GM23338 (cell line): ENCODE measurements at regions not wholly inside any gene's neighbourhood (a gene's known extent, or its start where the extent isn't known, plus 50 kb on each side); places are given as distances from the start of the nearest gene placed in this dataset.

Experiments
- ATAC-seq: fragments of 200-7000 bp; cut with Tn5 transposase; 3 replicates; pipeline ENCODE4 v1.9.1; 2020
- DNase-seq: peaks from one replicate; pipeline ENCODE4 v3.0.0-alpha.2; 2015; ENCODE audit warnings: low spot score
- H2AFZ ChIP-seq: fragments of 200-600 bp; sonication (generic); 2 replicates; pipeline ENCODE4 v1.8.0; 2016; ENCODE audit warnings: antibody characterized with exemption, mild to moderate bottlenecking, moderate library complexity
- H3F3A ChIP-seq: fragments of 200-600 bp; sonication (generic); replicated peaks from 2 replicates; pipeline ENCODE4 v1.8.0; 2017; ENCODE audit warnings: antibody characterized with exemption, mixed run types, low read depth
- H3K27ac ChIP-seq: fragments of 200-600 bp; sonication (generic); 2 replicates; pipeline ENCODE4 v1.6.1; 2016; ENCODE audit warnings: low read depth
- H3K27me3 ChIP-seq: fragments of 200-600 bp; sonication (generic); 2 replicates; pipeline ENCODE4 v1.8.0; 2016; ENCODE audit warnings: mild to moderate bottlenecking, mixed run types, moderate library complexity; ENCODE audit not compliant: insufficient read depth
- H3K36me3 ChIP-seq: fragments of 200-600 bp; sonication (generic); 2 replicates; pipeline ENCODE4 v1.8.0; 2016; ENCODE audit warnings: mild to moderate bottlenecking; ENCODE audit not compliant: insufficient read depth
- H3K4me1 ChIP-seq: fragments of 200-600 bp; sonication (generic); 2 replicates; pipeline ENCODE4 v1.8.0; 2016; ENCODE audit warnings: mild to moderate bottlenecking, moderate library complexity; ENCODE audit not compliant: insufficient read depth
- H3K4me2 ChIP-seq: fragments of 200-600 bp; sonication (generic); 2 replicates; pipeline ENCODE4 v1.7.1; 2017; ENCODE audit warnings: mixed run types
- H3K4me3 ChIP-seq: fragments of 200-600 bp; sonication (generic); 2 replicates; pipeline ENCODE4 v1.6.1; 2016; ENCODE audit warnings: mixed run types
- H3K79me2 ChIP-seq: fragments of 200-600 bp; sonication (generic); replicated peaks from 2 replicates; pipeline ENCODE4 v1.8.0; 2017; ENCODE audit warnings: mild to moderate bottlenecking; ENCODE audit not compliant: insufficient read depth
- H3K9me2 ChIP-seq: fragments of 200-600 bp; sonication (generic); 2 replicates; pipeline ENCODE4 v1.8.0; 2017; ENCODE audit not compliant: insufficient read depth
- H4K20me1 ChIP-seq: fragments of 200-600 bp; sonication (generic); replicated peaks from 2 replicates; pipeline ENCODE4 v1.8.0; 2017; ENCODE audit warnings: mild to moderate bottlenecking; ENCODE audit not compliant: insufficient read depth
- H3K27ac Mint-ChIP-seq: 2 replicates; pipeline ENCODE4 v1.8.0; 2020; ENCODE audit warnings: inconsistent platforms, mild to moderate bottlenecking, moderate library complexity, mixed read lengths
- H3K27me3 Mint-ChIP-seq: 3 replicates; pipeline ENCODE4 v1.8.0; 2022; ENCODE audit warnings: low read depth, mild to moderate bottlenecking, moderate library complexity, mixed read lengths, inconsistent platforms; ENCODE audit not compliant: insufficient read depth, poor library complexity
- H3K36me3 Mint-ChIP-seq: 3 replicates; pipeline ENCODE4 v1.8.0; 2021; ENCODE audit warnings: low read depth, mild to moderate bottlenecking, inconsistent platforms, moderate library complexity, mixed read lengths
- H3K4me1 Mint-ChIP-seq: 3 replicates; pipeline ENCODE4 v1.8.0; 2020; ENCODE audit warnings: mild to moderate bottlenecking, inconsistent platforms, mixed read lengths
- H3K4me3 Mint-ChIP-seq: 3 replicates; pipeline ENCODE4 v1.8.0; 2021; ENCODE audit warnings: moderate library complexity, mild to moderate bottlenecking, inconsistent platforms, mixed read lengths
- H3K9me3 Mint-ChIP-seq: 3 replicates; pipeline ENCODE4 v1.8.0; 2020; ENCODE audit warnings: moderate library complexity, mild to moderate bottlenecking, inconsistent platforms, mixed read lengths
- CTCF ChIP-seq, 2 experiments: fragments of 200-600 bp in 1 of 2; sonication (generic) in 1 of 2; conservative IDR thresholded peaks; 2 replicates each; pipeline versions ENCODE4 v1.5.1 to v1.6.1; 2016 to 2017; ENCODE audit warnings: antibody characterized with exemption in 2 of 2, low read depth in 2 of 2, mild to moderate bottlenecking in 2 of 2, moderate library complexity in 1 of 2
- NANOG ChIP-seq: IDR thresholded peaks from 2 replicates; pipeline ENCODE4 v1.6.1; 2016; ENCODE audit warnings: antibody characterized with exemption, borderline replicate concordance
- POLR2AphosphoS5 ChIP-seq: IDR thresholded peaks from 2 replicates; pipeline ENCODE4 v1.6.1; 2016; ENCODE audit warnings: antibody characterized with exemption, low read depth
- STAT1 ChIP-seq: IDR thresholded peaks from one replicate; pipeline ENCODE4 v1.6.1; 2016; ENCODE audit warnings: antibody characterized with exemption; ENCODE audit not compliant: unreplicated experiment
- ZNF114 ChIP-seq: fragments of 250-450 bp; sonication (Bioruptor Pico); IDR thresholded peaks from 2 replicates; pipeline ENCODE4 v1.5.0; 2020; ENCODE audit warnings: mild to moderate bottlenecking, moderate library complexity
- ZNF331 ChIP-seq: fragments of 250-450 bp; sonication (Bioruptor Pico); IDR thresholded peaks from 2 replicates; pipeline ENCODE4 v1.5.0; 2020; ENCODE audit warnings: low read depth, mild to moderate bottlenecking, moderate library complexity
- ZNF462 ChIP-seq: fragments of 250-450 bp; sonication (Bioruptor Pico); IDR thresholded peaks from 2 replicates; pipeline ENCODE4 v1.5.0; 2020; ENCODE audit warnings: mild to moderate bottlenecking, moderate library complexity

GRCh38 chr16:86297391-86297790 is 212.9 kb upstream of the FOXF1 start (continued):
- TF ChIP-seq ZNF462 (CRISPR knock-in tag): no peak
- TF ChIP-seq NANOG: no peak

GRCh38 chr16:86297866-86298757 is 212.2 kb upstream of the FOXF1 start:
- no peak overlapping the region for H2AFZ ChIP-seq
- H3K36me3 ChIP-seq: no peaks in the 10 kb centered on the region
- H3K27me3 ChIP-seq: 0 out of 2 replicates have a peak, but pooled peaks cover 4% of the 10 kb centered on the region
- no peaks in the 10 kb centered on the region for H3K79me2 ChIP-seq
- Mint-ChIP-seq H3K4me1 (peaks cover 33% of the 10 kb centered on the region), H3K4me3 (no peak overlapping the region), H3K9me3 (no peaks in the 10 kb centered on the region), H3K27ac (no peak overlapping the region), H3K27me3 (peaks cover 27% of the 10 kb centered on the region), H3K36me3 (no peaks in the 10 kb centered on the region)
- H4K20me1 ChIP-seq: no peaks in the 10 kb centered on the region
- no peaks in the 10 kb centered on the region for H3F3A ChIP-seq
- DNase-seq: no peak
- H3K9me2 ChIP-seq: no peaks in the 10 kb centered on the region; the same call in 1 of the 2 replicates
- no peak overlapping the region for H3K4me3 ChIP-seq
- ATAC-seq: no peak; the same call in 2 of the 3 replicates
- H3K27ac ChIP-seq: no peak overlapping the region
- H3K4me1 ChIP-seq: peaks cover 11% of the 10 kb centered on the region
- no peak overlapping the region for H3K4me2 ChIP-seq
- no peak for TF ChIP-seq CTCF (conservative IDR thresholded peaks at IDR 0.05; ENCODE audit: low read depth in 2 of 2)
- TF ChIP-seq STAT1: no peak
- TF ChIP-seq ZNF331 (CRISPR knock-in tag): no peak
- TF ChIP-seq ZNF114: no peak
- TF ChIP-seq POLR2AphosphoS5: no peak
